GM12891 (cell line): ENCODE measurements at regions not wholly inside any gene's neighbourhood (a gene's known extent, or its start where the extent isn't known, plus 50 kb on each side); places are given as distances from the start of the nearest gene placed in this dataset.

Source experiments
- POLR2A ChIP-seq: IDR thresholded peaks from 2 replicates; pipeline ENCODE4 v1.6.1; 2011; ENCODE audit warnings: low read depth, low read length, control low read depth
- POLR2AphosphoS5 ChIP-seq: IDR thresholded peaks from 2 replicates; pipeline ENCODE4 v1.6.1; 2011; ENCODE audit warnings: low read depth, low read length, control low read depth

DNA sequence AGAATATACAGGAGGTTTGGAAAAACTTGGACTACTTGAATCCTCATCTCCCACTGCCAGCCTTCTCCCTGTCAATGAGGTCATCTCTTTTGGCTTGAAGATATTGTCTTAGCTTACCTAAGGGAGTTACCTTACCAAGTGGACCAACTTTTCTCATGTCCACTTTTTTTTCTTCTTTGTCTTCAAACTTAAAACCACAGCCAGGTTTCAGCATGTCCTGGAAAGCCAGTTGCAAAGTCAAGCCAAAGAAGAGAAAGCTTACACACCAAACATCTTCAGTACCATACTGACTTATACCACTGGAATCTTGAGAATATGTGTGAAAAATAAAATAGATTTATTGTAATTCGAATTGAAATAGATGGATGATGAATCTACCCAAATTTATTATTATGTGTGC, 520.5 kb downstream of the HTR7 start:
- TF ChIP-seq POLR2AphosphoS5 (no peak), POLR2A (no peak)
